ENCODE measurements at regions not wholly inside any gene's neighbourhood (a gene's known extent, or its start where the extent isn't known, plus 50 kb on each side); places are given as distances from the start of the nearest gene placed in this dataset.
"Not testable (repeated sequence)": the region's sequence is repeated elsewhere in the genome, so short reads cannot be mapped to it uniquely, and the experiment has no call there.

- DNase-seq (ENCODE audit: low spot score), result not testable (repeated sequence)
These were observed 310.6 kb downstream of the RPS24 start for GRCh38 chr10:78344257-78344656.

GRCh38 chr10:78345515-78345914 is 311.9 kb downstream of the RPS24 start:
- DNase-seq (ENCODE audit: low spot score), result not testable (repeated sequence)

- no peak for DNase-seq (ENCODE audit: low spot score)
These were observed 313.1 kb downstream of the RPS24 start for GRCh38 chr10:78346721-78347120.

GRCh38 chr10:78348411-78349164 is 314.9 kb downstream of the RPS24 start:
- DNase-seq (ENCODE audit: low spot score), result no peak

- no peak for DNase-seq (ENCODE audit: low spot score)
These were observed 315.5 kb downstream of the RPS24 start for GRCh38 chr10:78349165-78349516.

- no peak for DNase-seq (ENCODE audit: low spot score)
These were observed 316.4 kb downstream of the RPS24 start for GRCh38 chr10:78349911-78350663.

- no peak for DNase-seq (ENCODE audit: low spot score)
These were observed 317.6 kb downstream of the RPS24 start for GRCh38 chr10:78351283-78351682.

- DNase-seq (ENCODE audit: low spot score), result no peak
These were observed 318.1 kb downstream of the RPS24 start for GRCh38 chr10:78351809-78352208.

- DNase-seq (ENCODE audit: low spot score), result no peak
These were observed 320.0 kb downstream of the RPS24 start for GRCh38 chr10:78353636-78354035.

GRCh38 chr10:78354101-78354500 is 320.4 kb downstream of the RPS24 start:
- DNase-seq (ENCODE audit: low spot score), result no peak

- no peak for DNase-seq (ENCODE audit: low spot score)
These were observed 322.7 kb downstream of the RPS24 start for GRCh38 chr10:78356291-78356900.

GRCh38 chr10:78357141-78358063 is 323.7 kb downstream of the RPS24 start:
- DNase-seq (ENCODE audit: low spot score), result no peak

GRCh38 chr10:78358351-78358750 is 324.7 kb downstream of the RPS24 start:
- DNase-seq (ENCODE audit: low spot score), result no peak

GRCh38 chr10:78358982-78359381 is 325.3 kb downstream of the RPS24 start:
- no peak for DNase-seq (ENCODE audit: low spot score)

GRCh38 chr10:78359640-78360091 is 326.0 kb downstream of the RPS24 start:
- no peak for DNase-seq (ENCODE audit: low spot score)

- no peak for DNase-seq (ENCODE audit: low spot score)
These were observed 326.6 kb downstream of the RPS24 start for GRCh38 chr10:78360284-78360683.

- DNase-seq (ENCODE audit: low spot score), result no peak
These were observed 327.4 kb downstream of the RPS24 start for GRCh38 chr10:78361031-78361430.

GRCh38 chr10:78362406-78363022 is 328.9 kb downstream of the RPS24 start:
- no peak for DNase-seq (ENCODE audit: low spot score)

- DNase-seq (ENCODE audit: low spot score), result no peak
These were observed 329.5 kb downstream of the RPS24 start for GRCh38 chr10:78363190-78363589.

GRCh38 chr10:78365694-78366093 is 332.0 kb downstream of the RPS24 start:
- no peak for DNase-seq (ENCODE audit: low spot score)

- no peak for DNase-seq (ENCODE audit: low spot score)
These were observed 333.2 kb downstream of the RPS24 start for GRCh38 chr10:78366663-78367411.
